DOHH2 (cell line): ENCODE measurements at regions not wholly inside any gene's neighbourhood (a gene's known extent, or its start where the extent isn't known, plus 50 kb on each side); places are given as distances from the start of the nearest gene placed in this dataset.

ENCODE experiments used
- CTCF ChIP-seq: fragments of 200-600 bp; sonication (generic); IDR thresholded peaks from one replicate; pipeline ENCODE4 v1.5.1; 2014; ENCODE audit warnings: antibody characterized with exemption, mild to moderate bottlenecking, low read depth, low read length; ENCODE audit not compliant: poor library complexity, severe bottlenecking
- EZH2phosphoT487 ChIP-seq: fragments of 200-600 bp; sonication (generic); IDR thresholded peaks from 2 replicates; pipeline ENCODE4 v1.6.1; 2017; ENCODE audit warnings: borderline replicate concordance, mild to moderate bottlenecking, antibody characterized with exemption, low read length, moderate library complexity, mixed read lengths

- TF ChIP-seq CTCF: no peak
- no peak for TF ChIP-seq EZH2phosphoT487
These were observed 411.6 kb upstream of the NEGR1 start for GRCh38 chr1:72693899-72694298.
